ENCODE measurements at regions not wholly inside any gene's neighbourhood (a gene's known extent, or its start where the extent isn't known, plus 50 kb on each side); places are given as distances from the start of the nearest gene placed in this dataset.

DNA sequence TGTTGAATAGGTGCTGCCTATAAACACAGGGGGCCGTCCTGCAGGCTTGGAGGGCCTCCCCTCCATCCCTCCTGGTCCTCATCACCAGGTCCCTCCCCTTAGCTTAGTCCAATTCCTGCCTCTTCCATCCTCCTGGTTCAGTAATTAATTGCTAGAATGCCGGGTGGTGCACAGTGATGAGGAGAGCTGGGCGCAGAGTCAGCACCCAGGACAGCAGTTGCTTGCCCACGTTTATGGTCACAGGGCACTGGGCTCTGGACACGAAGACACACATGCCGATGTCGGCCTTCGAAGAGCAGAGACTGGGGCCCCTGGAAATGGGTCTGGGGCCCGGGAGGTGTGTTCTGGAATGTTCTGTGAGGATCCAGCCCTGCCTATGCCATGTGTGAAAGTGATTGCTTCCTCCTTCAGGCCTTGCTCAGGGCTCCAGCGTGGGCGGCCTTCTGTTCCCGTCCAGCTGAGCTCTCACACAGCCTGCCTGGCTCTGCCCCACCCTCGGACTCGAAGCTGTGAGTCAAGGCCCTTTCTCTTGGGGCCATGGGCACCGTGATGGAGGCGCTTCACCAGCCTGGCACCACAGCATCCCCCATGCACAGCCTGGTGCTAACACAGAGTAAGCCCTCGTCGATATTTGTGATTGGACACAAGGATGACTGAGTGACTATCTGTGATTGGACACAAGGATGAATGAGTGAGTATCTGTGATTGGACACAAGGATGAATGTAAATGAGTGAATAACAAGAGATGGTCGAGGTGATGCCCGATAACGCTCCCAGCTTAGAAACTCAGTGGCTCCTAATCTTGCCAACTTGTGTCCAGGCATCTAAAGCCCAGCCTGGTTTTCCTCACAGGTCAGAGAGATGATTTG lies 884.7 kb downstream of the BRD1 start:
- TF ChIP-seq, protein P1, sequence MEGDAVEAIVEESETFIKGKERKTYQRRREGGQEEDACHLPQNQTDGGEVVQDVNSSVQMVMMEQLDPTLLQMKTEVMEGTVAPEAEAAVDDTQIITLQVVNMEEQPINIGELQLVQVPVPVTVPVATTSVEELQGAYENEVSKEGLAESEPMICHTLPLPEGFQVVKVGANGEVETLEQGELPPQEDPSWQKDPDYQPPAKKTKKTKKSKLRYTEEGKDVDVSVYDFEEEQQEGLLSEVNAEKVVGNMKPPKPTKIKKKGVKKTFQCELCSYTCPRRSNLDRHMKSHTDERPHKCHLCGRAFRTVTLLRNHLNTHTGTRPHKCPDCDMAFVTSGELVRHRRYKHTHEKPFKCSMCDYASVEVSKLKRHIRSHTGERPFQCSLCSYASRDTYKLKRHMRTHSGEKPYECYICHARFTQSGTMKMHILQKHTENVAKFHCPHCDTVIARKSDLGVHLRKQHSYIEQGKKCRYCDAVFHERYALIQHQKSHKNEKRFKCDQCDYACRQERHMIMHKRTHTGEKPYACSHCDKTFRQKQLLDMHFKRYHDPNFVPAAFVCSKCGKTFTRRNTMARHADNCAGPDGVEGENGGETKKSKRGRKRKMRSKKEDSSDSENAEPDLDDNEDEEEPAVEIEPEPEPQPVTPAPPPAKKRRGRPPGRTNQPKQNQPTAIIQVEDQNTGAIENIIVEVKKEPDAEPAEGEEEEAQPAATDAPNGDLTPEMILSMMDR (conservative IDR thresholded peaks at IDR 0.05; ENCODE audit: low read depth in 2 of 2): no peak
- TF ChIP-seq EZH2phosphoT487 (IDR thresholded peaks at IDR 0.05; ENCODE audit: unreplicated experiment) (no peak), EZH2 (IDR thresholded peaks at IDR 0.05; ENCODE audit: low read depth, unreplicated experiment) (no peak), POLR2AphosphoS5 (IDR thresholded peaks at IDR 0.05; ENCODE audit: low read depth) (no peak), ZNF331 (CRISPR knock-in tag; IDR thresholded peaks at IDR 0.05; ENCODE audit: low read depth) (no peak), JUNB (IDR thresholded peaks at IDR 0.05; ENCODE audit: unreplicated experiment) (no peak), CREB1 (CRISPR knock-in tag; IDR thresholded peaks at IDR 0.05; ENCODE audit: low read depth) (no peak)
- TF ChIP-seq, protein P2, sequence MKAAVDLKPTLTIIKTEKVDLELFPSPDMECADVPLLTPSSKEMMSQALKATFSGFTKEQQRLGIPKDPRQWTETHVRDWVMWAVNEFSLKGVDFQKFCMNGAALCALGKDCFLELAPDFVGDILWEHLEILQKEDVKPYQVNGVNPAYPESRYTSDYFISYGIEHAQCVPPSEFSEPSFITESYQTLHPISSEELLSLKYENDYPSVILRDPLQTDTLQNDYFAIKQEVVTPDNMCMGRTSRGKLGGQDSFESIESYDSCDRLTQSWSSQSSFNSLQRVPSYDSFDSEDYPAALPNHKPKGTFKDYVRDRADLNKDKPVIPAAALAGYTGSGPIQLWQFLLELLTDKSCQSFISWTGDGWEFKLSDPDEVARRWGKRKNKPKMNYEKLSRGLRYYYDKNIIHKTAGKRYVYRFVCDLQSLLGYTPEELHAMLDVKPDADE (IDR thresholded peaks at IDR 0.05): no peak
- TF ChIP-seq, protein P3, sequence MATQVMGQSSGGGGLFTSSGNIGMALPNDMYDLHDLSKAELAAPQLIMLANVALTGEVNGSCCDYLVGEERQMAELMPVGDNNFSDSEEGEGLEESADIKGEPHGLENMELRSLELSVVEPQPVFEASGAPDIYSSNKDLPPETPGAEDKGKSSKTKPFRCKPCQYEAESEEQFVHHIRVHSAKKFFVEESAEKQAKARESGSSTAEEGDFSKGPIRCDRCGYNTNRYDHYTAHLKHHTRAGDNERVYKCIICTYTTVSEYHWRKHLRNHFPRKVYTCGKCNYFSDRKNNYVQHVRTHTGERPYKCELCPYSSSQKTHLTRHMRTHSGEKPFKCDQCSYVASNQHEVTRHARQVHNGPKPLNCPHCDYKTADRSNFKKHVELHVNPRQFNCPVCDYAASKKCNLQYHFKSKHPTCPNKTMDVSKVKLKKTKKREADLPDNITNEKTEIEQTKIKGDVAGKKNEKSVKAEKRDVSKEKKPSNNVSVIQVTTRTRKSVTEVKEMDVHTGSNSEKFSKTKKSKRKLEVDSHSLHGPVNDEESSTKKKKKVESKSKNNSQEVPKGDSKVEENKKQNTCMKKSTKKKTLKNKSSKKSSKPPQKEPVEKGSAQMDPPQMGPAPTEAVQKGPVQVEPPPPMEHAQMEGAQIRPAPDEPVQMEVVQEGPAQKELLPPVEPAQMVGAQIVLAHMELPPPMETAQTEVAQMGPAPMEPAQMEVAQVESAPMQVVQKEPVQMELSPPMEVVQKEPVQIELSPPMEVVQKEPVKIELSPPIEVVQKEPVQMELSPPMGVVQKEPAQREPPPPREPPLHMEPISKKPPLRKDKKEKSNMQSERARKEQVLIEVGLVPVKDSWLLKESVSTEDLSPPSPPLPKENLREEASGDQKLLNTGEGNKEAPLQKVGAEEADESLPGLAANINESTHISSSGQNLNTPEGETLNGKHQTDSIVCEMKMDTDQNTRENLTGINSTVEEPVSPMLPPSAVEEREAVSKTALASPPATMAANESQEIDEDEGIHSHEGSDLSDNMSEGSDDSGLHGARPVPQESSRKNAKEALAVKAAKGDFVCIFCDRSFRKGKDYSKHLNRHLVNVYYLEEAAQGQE (IDR thresholded peaks at IDR 0.05; ENCODE audit: unreplicated experiment): no peak
- TF ChIP-seq, protein P4, sequence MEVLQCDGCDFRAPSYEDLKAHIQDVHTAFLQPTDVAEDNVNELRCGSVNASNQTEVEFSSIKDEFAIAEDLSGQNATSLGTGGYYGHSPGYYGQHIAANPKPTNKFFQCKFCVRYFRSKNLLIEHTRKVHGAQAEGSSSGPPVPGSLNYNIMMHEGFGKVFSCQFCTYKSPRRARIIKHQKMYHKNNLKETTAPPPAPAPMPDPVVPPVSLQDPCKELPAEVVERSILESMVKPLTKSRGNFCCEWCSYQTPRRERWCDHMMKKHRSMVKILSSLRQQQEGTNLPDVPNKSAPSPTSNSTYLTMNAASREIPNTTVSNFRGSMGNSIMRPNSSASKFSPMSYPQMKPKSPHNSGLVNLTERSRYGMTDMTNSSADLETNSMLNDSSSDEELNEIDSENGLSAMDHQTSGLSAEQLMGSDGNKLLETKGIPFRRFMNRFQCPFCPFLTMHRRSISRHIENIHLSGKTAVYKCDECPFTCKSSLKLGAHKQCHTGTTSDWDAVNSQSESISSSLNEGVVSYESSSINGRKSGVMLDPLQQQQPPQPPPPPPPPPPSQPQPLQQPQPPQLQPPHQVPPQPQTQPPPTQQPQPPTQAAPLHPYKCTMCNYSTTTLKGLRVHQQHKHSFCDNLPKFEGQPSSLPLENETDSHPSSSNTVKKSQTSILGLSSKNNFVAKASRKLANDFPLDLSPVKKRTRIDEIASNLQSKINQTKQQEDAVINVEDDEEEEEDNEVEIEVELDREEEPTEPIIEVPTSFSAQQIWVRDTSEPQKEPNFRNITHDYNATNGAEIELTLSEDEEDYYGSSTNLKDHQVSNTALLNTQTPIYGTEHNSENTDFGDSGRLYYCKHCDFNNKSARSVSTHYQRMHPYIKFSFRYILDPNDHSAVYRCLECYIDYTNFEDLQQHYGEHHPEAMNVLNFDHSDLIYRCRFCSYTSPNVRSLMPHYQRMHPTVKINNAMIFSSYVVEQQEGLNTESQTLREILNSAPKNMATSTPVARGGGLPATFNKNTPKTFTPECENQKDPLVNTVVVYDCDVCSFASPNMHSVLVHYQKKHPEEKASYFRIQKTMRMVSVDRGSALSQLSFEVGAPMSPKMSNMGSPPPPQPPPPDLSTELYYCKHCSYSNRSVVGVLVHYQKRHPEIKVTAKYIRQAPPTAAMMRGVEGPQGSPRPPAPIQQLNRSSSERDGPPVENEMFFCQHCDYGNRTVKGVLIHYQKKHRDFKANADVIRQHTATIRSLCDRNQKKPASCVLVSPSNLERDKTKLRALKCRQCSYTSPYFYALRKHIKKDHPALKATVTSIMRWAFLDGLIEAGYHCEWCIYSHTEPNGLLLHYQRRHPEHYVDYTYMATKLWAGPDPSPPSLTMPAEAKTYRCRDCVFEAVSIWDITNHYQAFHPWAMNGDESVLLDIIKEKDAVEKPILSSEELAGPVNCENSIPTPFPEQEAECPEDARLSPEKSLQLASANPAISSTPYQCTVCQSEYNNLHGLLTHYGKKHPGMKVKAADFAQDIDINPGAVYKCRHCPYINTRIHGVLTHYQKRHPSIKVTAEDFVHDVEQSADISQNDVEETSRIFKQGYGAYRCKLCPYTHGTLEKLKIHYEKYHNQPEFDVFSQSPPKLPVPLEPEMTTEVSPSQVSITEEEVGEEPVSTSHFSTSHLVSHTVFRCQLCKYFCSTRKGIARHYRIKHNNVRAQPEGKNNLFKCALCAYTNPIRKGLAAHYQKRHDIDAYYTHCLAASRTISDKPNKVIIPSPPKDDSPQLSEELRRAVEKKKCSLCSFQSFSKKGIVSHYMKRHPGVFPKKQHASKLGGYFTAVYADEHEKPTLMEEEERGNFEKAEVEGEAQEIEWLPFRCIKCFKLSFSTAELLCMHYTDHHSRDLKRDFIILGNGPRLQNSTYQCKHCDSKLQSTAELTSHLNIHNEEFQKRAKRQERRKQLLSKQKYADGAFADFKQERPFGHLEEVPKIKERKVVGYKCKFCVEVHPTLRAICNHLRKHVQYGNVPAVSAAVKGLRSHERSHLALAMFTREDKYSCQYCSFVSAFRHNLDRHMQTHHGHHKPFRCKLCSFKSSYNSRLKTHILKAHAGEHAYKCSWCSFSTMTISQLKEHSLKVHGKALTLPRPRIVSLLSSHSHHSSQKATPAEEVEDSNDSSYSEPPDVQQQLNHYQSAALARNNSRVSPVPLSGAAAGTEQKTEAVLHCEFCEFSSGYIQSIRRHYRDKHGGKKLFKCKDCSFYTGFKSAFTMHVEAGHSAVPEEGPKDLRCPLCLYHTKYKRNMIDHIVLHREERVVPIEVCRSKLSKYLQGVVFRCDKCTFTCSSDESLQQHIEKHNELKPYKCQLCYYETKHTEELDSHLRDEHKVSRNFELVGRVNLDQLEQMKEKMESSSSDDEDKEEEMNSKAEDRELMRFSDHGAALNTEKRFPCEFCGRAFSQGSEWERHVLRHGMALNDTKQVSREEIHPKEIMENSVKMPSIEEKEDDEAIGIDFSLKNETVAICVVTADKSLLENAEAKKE (CRISPR knock-in tag; IDR thresholded peaks at IDR 0.05): no peak

All from GM23338 (cell line).